ENCODE measurements at regions not wholly inside any gene's neighbourhood (a gene's known extent, or its start where the extent isn't known, plus 50 kb on each side); places are given as distances from the start of the nearest gene placed in this dataset.

DNA sequence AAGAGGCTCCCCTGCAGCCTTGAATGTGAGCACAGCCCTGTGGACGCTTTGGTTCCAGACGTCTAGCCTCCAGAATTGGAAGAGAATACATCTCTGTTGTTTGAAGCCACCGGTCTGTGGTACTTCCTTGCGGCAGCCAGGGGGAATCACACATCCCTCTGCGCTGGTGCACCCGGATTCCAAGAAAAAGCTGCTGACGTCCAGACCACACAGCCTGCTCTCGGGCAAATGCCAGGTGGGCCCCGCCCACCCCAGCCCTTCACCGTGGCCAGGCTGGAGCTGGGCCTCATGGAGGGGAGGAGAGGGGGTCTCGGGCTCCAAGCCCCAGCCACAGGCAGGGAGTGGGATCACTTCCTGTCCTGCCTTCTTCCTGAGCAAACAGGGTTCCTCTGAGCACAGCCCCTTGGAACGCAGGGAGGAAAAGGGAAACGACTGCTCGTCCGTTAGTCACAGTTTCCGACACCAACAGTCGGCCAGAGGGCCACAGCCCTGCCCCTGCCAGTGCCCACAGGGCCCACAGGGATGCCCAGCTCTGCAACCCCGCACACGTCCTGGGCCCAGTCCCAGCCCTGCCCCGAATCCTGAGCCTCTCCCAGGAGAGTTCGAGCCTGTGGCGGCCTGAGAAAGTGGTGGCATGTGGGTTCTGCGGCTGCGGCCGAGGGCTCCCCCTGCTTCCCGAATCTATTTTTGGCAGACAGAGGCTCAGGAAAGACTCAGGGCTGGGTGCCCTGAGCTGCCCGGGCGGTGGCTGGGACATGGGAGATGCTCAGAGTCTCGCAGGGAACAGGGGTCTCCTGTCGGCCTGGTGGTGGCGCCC, 85.3 kb downstream of the RFLNA start:
- H3K36me3 ChIP-seq (ENCODE audit: insufficient read depth, low read length), result peaks cover 56% of the 10 kb centered on the region; the same call in 1 of the 2 replicates
- no peak overlapping the region for H2AFZ ChIP-seq (ENCODE audit: low read length)
- no peaks in the 10 kb centered on the region for H3K79me2 ChIP-seq (ENCODE audit: insufficient read depth, low read length)

DNA sequence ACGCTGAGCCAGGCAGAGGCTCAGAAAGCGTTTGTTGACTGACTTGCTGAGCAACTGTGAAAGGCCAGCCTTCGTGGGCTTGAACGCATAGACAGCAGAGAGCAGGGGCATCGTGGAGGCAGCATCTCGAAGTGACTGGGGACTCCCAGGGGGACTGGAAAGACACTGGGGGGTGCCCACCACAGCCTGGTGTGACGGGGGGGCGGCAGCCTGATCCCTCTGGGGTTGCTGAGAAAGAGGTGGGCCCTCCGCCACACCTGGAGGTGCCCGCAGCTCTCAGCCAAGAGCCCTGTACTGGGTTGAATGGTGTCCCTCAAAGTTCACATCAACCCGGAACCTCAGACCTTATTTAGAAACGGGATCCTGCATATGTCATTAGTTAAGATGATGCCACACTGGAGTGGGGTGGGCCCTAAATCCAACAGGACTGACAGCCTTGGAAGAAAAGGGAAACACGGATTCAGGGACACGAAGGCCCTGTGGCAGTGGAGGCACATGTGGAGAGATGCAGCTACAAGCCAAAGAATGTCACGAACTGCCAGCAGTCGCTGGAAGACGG, 84.6 kb downstream of the RFLNA start:
- H2AFZ ChIP-seq (ENCODE audit: low read length), result no peak overlapping the region
- H3K9me2 ChIP-seq (replicated peaks; ENCODE audit: low read depth, low read length), result no peaks in the 10 kb centered on the region
- no peak overlapping the region for H3K4me3 ChIP-seq (ENCODE audit: low read length, poor library complexity, severe bottlenecking)
- H4K20me1 ChIP-seq (ENCODE audit: insufficient read depth, low read length, poor library complexity, severe bottlenecking), result no peaks in the 10 kb centered on the region
- H3K4me1 ChIP-seq (ENCODE audit: insufficient read depth, low read length, poor library complexity, severe bottlenecking), result no peaks in the 10 kb centered on the region
- H3K79me2 ChIP-seq (ENCODE audit: insufficient read depth, low read length), result no peaks in the 10 kb centered on the region
- no peak overlapping the region for H3K4me2 ChIP-seq (ENCODE audit: low read depth, low read length, poor library complexity, severe bottlenecking)
- H3F3A ChIP-seq (ENCODE audit: low read depth), result no peaks in the 10 kb centered on the region
- H3K9ac ChIP-seq (ENCODE audit: low read depth, low read length, poor library complexity, severe bottlenecking), result no peak overlapping the region
- no peaks in the 10 kb centered on the region for H3K27me3 ChIP-seq (ENCODE audit: insufficient read depth, low read length, poor library complexity, severe bottlenecking)
- no peaks in the 10 kb centered on the region for H3K9me3 ChIP-seq (ENCODE audit: insufficient read depth, low read depth, low read length)
- TF ChIP-seq, protein P1, sequence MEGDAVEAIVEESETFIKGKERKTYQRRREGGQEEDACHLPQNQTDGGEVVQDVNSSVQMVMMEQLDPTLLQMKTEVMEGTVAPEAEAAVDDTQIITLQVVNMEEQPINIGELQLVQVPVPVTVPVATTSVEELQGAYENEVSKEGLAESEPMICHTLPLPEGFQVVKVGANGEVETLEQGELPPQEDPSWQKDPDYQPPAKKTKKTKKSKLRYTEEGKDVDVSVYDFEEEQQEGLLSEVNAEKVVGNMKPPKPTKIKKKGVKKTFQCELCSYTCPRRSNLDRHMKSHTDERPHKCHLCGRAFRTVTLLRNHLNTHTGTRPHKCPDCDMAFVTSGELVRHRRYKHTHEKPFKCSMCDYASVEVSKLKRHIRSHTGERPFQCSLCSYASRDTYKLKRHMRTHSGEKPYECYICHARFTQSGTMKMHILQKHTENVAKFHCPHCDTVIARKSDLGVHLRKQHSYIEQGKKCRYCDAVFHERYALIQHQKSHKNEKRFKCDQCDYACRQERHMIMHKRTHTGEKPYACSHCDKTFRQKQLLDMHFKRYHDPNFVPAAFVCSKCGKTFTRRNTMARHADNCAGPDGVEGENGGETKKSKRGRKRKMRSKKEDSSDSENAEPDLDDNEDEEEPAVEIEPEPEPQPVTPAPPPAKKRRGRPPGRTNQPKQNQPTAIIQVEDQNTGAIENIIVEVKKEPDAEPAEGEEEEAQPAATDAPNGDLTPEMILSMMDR (conservative IDR thresholded peaks at IDR 0.05; ENCODE audit: low read length), result no peak
- peaks cover 56% of the 10 kb centered on the region; the same call in 1 of the 2 replicates for H3K36me3 ChIP-seq (ENCODE audit: insufficient read depth, low read length)

More for the DNA sequence above, 85.3 kb downstream of the RFLNA start:
- H3K4me3 ChIP-seq (ENCODE audit: low read length, poor library complexity, severe bottlenecking), result no peak overlapping the region
- H3K9ac ChIP-seq (ENCODE audit: low read depth, low read length, poor library complexity, severe bottlenecking), result no peak overlapping the region
- no peaks in the 10 kb centered on the region for H3F3A ChIP-seq (ENCODE audit: low read depth)
- no peak overlapping the region for H3K4me2 ChIP-seq (ENCODE audit: low read depth, low read length, poor library complexity, severe bottlenecking)
- TF ChIP-seq, protein P1 (conservative IDR thresholded peaks at IDR 0.05; ENCODE audit: low read length), result no peak
- TF ChIP-seq EZH2phosphoT487 (IDR thresholded peaks at IDR 0.05; ENCODE audit: borderline replicate concordance), result no peak
- H3K9me2 ChIP-seq (replicated peaks; ENCODE audit: low read depth, low read length), result no peaks in the 10 kb centered on the region
- H4K20me1 ChIP-seq (ENCODE audit: insufficient read depth, low read length, poor library complexity, severe bottlenecking), result no peaks in the 10 kb centered on the region
- no peaks in the 10 kb centered on the region for H3K4me1 ChIP-seq (ENCODE audit: insufficient read depth, low read length, poor library complexity, severe bottlenecking)
- H3K9me3 ChIP-seq (ENCODE audit: insufficient read depth, low read depth, low read length), result no peaks in the 10 kb centered on the region
- no peaks in the 10 kb centered on the region for H3K27me3 ChIP-seq (ENCODE audit: insufficient read depth, low read length, poor library complexity, severe bottlenecking)

DNA sequence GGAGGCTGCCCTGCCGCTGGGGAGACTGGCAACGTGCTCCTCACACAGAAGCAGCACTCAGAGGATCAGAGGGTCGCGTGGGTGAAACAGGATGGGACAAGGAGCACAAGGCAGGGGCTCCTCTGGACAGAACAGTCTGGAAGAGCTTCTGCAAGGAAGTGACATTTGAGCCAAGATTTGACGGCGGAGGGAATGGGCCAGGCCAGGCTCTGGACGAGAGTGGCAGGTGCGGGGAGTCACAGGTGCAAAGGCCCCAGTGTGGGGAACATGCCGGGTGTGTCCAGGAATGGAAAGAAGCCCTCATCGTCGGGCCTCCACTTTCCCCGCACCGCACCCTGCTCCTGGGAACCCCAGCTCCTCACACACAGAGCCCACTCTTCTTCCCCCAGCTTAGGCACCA, 84.0 kb downstream of the RFLNA start:
- Histone ChIP-seq H3K9me2 (replicated peaks; ENCODE audit: low read depth, low read length) (no peaks in the 10 kb centered on the region), H3K4me1 (ENCODE audit: insufficient read depth, low read length, poor library complexity, severe bottlenecking) (no peaks in the 10 kb centered on the region), H3F3A (ENCODE audit: low read depth) (no peaks in the 10 kb centered on the region), H3K9ac (ENCODE audit: low read depth, low read length, poor library complexity, severe bottlenecking) (no peak overlapping the region), H3K4me3 (ENCODE audit: low read length, poor library complexity, severe bottlenecking) (no peak overlapping the region), H2AFZ (ENCODE audit: low read length) (no peak overlapping the region), H3K79me2 (ENCODE audit: insufficient read depth, low read length) (no peaks in the 10 kb centered on the region), H3K27me3 (ENCODE audit: insufficient read depth, low read length, poor library complexity, severe bottlenecking) (no peaks in the 10 kb centered on the region), H3K36me3 (ENCODE audit: insufficient read depth, low read length) (peaks cover 53% of the 10 kb centered on the region; the same call in 1 of the 2 replicates), H4K20me1 (ENCODE audit: insufficient read depth, low read length, poor library complexity, severe bottlenecking) (no peaks in the 10 kb centered on the region), H3K4me2 (ENCODE audit: low read depth, low read length, poor library complexity, severe bottlenecking) (no peak overlapping the region), H3K9me3 (ENCODE audit: insufficient read depth, low read depth, low read length) (no peaks in the 10 kb centered on the region)
- TF ChIP-seq EZH2phosphoT487 (IDR thresholded peaks at IDR 0.05; ENCODE audit: borderline replicate concordance), result no peak
- TF ChIP-seq, protein P1 (conservative IDR thresholded peaks at IDR 0.05; ENCODE audit: low read length), result no peak

Measured in Loucy (cell line).